ENCODE measurements at regions not wholly inside any gene's neighbourhood (a gene's known extent, or its start where the extent isn't known, plus 50 kb on each side); places are given as distances from the start of the nearest gene placed in this dataset.

DNA sequence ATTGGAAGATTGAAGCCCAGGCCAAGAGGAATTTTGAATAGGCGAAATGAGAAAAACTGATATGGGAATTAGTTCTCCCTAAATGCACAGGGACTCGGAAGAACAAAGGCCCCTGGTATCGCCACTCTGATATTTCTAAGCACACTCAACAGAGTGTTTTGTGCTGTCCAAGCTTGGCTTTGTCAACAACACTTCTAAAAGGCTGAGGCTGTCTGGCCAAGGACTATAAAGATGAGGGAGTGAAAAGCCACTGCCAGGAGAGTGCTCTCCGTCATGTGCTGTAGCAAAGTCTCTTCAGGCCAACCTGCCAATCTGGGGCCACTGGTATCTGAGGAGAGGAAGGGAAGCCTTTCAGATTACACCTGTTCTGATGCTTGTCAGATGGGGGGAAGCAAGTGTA lies 611.2 kb upstream of the PIK3C3 start:
- TF ChIP-seq POLR2A (IDR thresholded peaks at IDR 0.05), result no peak
- TF ChIP-seq, protein P1, sequence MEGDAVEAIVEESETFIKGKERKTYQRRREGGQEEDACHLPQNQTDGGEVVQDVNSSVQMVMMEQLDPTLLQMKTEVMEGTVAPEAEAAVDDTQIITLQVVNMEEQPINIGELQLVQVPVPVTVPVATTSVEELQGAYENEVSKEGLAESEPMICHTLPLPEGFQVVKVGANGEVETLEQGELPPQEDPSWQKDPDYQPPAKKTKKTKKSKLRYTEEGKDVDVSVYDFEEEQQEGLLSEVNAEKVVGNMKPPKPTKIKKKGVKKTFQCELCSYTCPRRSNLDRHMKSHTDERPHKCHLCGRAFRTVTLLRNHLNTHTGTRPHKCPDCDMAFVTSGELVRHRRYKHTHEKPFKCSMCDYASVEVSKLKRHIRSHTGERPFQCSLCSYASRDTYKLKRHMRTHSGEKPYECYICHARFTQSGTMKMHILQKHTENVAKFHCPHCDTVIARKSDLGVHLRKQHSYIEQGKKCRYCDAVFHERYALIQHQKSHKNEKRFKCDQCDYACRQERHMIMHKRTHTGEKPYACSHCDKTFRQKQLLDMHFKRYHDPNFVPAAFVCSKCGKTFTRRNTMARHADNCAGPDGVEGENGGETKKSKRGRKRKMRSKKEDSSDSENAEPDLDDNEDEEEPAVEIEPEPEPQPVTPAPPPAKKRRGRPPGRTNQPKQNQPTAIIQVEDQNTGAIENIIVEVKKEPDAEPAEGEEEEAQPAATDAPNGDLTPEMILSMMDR (IDR thresholded peaks at IDR 0.05), result no peak
